ENCODE measurements at regions not wholly inside any gene's neighbourhood (a gene's known extent, or its start where the extent isn't known, plus 50 kb on each side); places are given as distances from the start of the nearest gene placed in this dataset.

DNA sequence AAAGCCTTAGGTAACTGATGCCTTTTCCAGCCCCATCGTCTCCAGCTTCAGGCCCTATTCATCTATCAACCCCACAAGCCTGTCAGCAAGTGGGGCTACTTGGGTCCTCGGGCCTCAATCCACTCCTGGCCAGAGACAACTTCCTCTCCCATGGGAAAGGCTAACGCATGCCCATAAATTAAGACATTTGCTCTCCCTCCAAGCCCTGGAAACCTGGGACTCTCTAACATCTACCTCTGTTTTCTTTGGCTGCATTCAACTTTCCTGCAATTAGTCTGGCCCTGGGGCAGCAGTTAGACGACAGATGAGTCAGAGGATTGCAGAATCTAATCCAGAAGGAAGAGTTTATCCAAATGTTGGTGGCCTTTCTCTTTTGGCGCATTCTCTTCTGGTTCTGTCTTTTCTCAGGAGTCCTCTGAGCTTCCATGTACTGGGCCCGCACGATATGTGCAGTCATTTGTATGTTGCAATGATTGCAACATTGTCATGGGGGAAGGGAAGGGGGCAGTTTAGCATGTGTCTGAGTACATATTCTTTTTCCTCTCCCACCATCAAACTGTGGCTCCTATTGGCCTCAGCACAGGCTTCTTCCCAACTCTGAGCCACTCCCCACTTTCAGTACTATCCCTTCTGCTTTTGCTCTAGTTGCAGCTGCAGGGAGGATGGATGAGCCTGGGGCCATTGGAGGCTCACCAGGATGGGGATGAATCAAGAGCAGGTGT is 54.4 kb downstream of the NAV1 start:
- H4K8ac ChIP-seq (ENCODE audit: low read depth, low read length), result no peak overlapping the region

GRCh38 chr1:201594575-201595245 is 55.8 kb downstream of the NAV1 start:
- WGBS (ENCODE audit: extremely low coverage, insufficient coverage, insufficient read length), result no CpG with 5 or more reads among the region's 9 CpGs

More for the DNA sequence above, 54.4 kb downstream of the NAV1 start:
- peak; percentile 61 to 82 for DNase-seq
- no peak overlapping the region for H3K18ac ChIP-seq (ENCODE audit: low read length)
- WGBS (ENCODE audit: extremely low coverage, insufficient coverage, insufficient read length), result no CpG with 5 or more reads among the region's 7 CpGs
- no peak overlapping the region for H3K4ac ChIP-seq (ENCODE audit: low read depth, low read length)
- H3K27me3 ChIP-seq (ENCODE audit: insufficient read depth, low read length), result no peaks in the 10 kb centered on the region
- H3K27ac ChIP-seq (ENCODE audit: low read depth, low read length), result no peak overlapping the region
- no peaks in the 10 kb centered on the region for H3K79me1 ChIP-seq (ENCODE audit: low read length)
- H3K4me3 ChIP-seq (ENCODE audit: low read depth, low read length), result no peak overlapping the region
- peaks cover 26 to 38% of the 10 kb centered on the region in 2 experiments for H3K36me3 ChIP-seq (ENCODE audit: control insufficient read depth in 1 of 2, insufficient read depth in 2 of 2, low read length in 2 of 2)
- H3K9ac ChIP-seq (ENCODE audit: low read length), result no peak overlapping the region
- H3K79me2 ChIP-seq (ENCODE audit: control insufficient read depth, insufficient read depth, low read length, poor library complexity), result no peaks in the 10 kb centered on the region
- no peak overlapping the region for H4K91ac ChIP-seq (ENCODE audit: low read depth, low read length)
- H3K4me1 ChIP-seq (ENCODE audit: control insufficient read depth in 1 of 2, insufficient read depth in 2 of 2, low read length in 2 of 2), result peaks cover 20 to 21% of the 10 kb centered on the region in 2 experiments
- H3K9me3 ChIP-seq (ENCODE audit: insufficient read depth, low read depth, low read length), result peaks cover 3% of the 10 kb centered on the region
- no peak overlapping the region for H4K12ac ChIP-seq (ENCODE audit: low read depth, low read length)
- no peak overlapping the region for H2AFZ ChIP-seq (ENCODE audit: insufficient read depth, low read length, poor library complexity)
- H2BK120ac ChIP-seq (ENCODE audit: insufficient read depth, low read length, poor library complexity), result no peak overlapping the region
- H2AK5ac ChIP-seq (ENCODE audit: low read length), result no peak overlapping the region
- no peak overlapping the region for H3K23ac ChIP-seq (ENCODE audit: low read length)
- H3K4me2 ChIP-seq (ENCODE audit: low read length), result no peak overlapping the region
- no peak overlapping the region for H2BK12ac ChIP-seq (ENCODE audit: low read length)
- no peak overlapping the region for H2BK5ac ChIP-seq (ENCODE audit: low read depth, low read length, poor library complexity)
- no peak overlapping the region for H3K14ac ChIP-seq (ENCODE audit: low read length)

DNA sequence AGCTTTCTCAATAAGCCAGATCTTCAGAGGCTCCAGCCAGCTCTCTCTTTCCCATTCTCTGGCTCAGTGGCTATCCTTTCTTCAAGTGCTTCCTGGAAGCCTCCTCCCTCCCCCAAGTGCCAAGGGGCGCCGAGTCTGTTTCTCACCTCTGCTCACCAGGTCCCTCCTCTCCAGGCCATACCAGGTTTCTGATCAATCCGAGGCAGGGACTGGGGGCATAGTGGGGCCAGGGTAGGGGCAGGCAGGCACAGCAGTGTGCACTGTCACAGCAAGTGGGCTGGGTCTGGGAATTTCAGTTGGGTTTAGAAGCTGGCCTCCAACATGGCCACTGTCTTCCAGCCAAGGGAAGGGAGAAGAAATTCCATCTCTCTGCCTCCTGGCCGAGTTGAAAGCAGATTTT is 56.5 kb downstream of the NAV1 start:
- peaks cover 23 to 34% of the 10 kb centered on the region in 2 experiments for H3K36me3 ChIP-seq (ENCODE audit: control insufficient read depth in 1 of 2, insufficient read depth in 2 of 2, low read length in 2 of 2)
- no peak overlapping the region for H2BK120ac ChIP-seq (ENCODE audit: insufficient read depth, low read length, poor library complexity)
- no peak for DNase-seq
- peaks cover 3% of the 10 kb centered on the region for H3K9me3 ChIP-seq (ENCODE audit: insufficient read depth, low read depth, low read length)
- no peaks in the 10 kb centered on the region for H3K79me1 ChIP-seq (ENCODE audit: low read length)
- H3K4me1 ChIP-seq (ENCODE audit: control insufficient read depth in 1 of 2, insufficient read depth in 2 of 2, low read length in 2 of 2), result peaks cover 20 to 21% of the 10 kb centered on the region in 2 experiments
- no peak overlapping the region for H4K8ac ChIP-seq (ENCODE audit: low read depth, low read length)
- H3K27ac ChIP-seq (ENCODE audit: low read depth, low read length), result no peak overlapping the region
- no peak overlapping the region for H3K4me3 ChIP-seq (ENCODE audit: low read depth, low read length)
- no peak overlapping the region for H3K23ac ChIP-seq (ENCODE audit: low read length)
- H3K14ac ChIP-seq (ENCODE audit: low read length), result no peak overlapping the region
- no peak overlapping the region for H3K4ac ChIP-seq (ENCODE audit: low read depth, low read length)
- no peaks in the 10 kb centered on the region for H3K79me2 ChIP-seq (ENCODE audit: control insufficient read depth, insufficient read depth, low read length, poor library complexity)
- H3K18ac ChIP-seq (ENCODE audit: low read length), result no peak overlapping the region
- H2AFZ ChIP-seq (ENCODE audit: insufficient read depth, low read length, poor library complexity), result no peak overlapping the region
- H2AK5ac ChIP-seq (ENCODE audit: low read length), result no peak overlapping the region
- H3K9ac ChIP-seq (ENCODE audit: low read length), result no peak overlapping the region
- H4K91ac ChIP-seq (ENCODE audit: low read depth, low read length), result no peak overlapping the region
- H3K4me2 ChIP-seq (ENCODE audit: low read length), result no peak overlapping the region
- WGBS (ENCODE audit: extremely low coverage, insufficient coverage, insufficient read length), result no CpG with 5 or more reads among the region's 4 CpGs
- no peaks in the 10 kb centered on the region for H3K27me3 ChIP-seq (ENCODE audit: insufficient read depth, low read length)
- H4K12ac ChIP-seq (ENCODE audit: low read depth, low read length), result no peak overlapping the region
- no peak overlapping the region for H2BK5ac ChIP-seq (ENCODE audit: low read depth, low read length, poor library complexity)
- H2BK12ac ChIP-seq (ENCODE audit: low read length), result no peak overlapping the region

More at GRCh38 chr1:201594575-201595245, 55.8 kb downstream of the NAV1 start:
- H2BK5ac ChIP-seq (ENCODE audit: low read depth, low read length, poor library complexity), result no peak overlapping the region
- no peak overlapping the region for H4K8ac ChIP-seq (ENCODE audit: low read depth, low read length)
- H2AFZ ChIP-seq (ENCODE audit: insufficient read depth, low read length, poor library complexity), result no peak overlapping the region
- no peaks in the 10 kb centered on the region for H3K79me2 ChIP-seq (ENCODE audit: control insufficient read depth, insufficient read depth, low read length, poor library complexity)
- H2BK120ac ChIP-seq (ENCODE audit: insufficient read depth, low read length, poor library complexity), result no peak overlapping the region
- H3K9ac ChIP-seq (ENCODE audit: low read length), result no peak overlapping the region
- DNase-seq, result no peak
- H3K18ac ChIP-seq (ENCODE audit: low read length), result no peak overlapping the region
- H3K14ac ChIP-seq (ENCODE audit: low read length), result no peak overlapping the region
- H2BK12ac ChIP-seq (ENCODE audit: low read length), result no peak overlapping the region
- peaks cover 3% of the 10 kb centered on the region for H3K9me3 ChIP-seq (ENCODE audit: insufficient read depth, low read depth, low read length)
- H3K27me3 ChIP-seq (ENCODE audit: insufficient read depth, low read length), result no peaks in the 10 kb centered on the region
- H4K91ac ChIP-seq (ENCODE audit: low read depth, low read length), result no peak overlapping the region
- peaks cover 20 to 21% of the 10 kb centered on the region in 2 experiments for H3K4me1 ChIP-seq (ENCODE audit: control insufficient read depth in 1 of 2, insufficient read depth in 2 of 2, low read length in 2 of 2)
- H3K23ac ChIP-seq (ENCODE audit: low read length), result no peak overlapping the region
- H3K4ac ChIP-seq (ENCODE audit: low read depth, low read length), result no peak overlapping the region
- no peak overlapping the region for H3K27ac ChIP-seq (ENCODE audit: low read depth, low read length)
- H3K4me2 ChIP-seq (ENCODE audit: low read length), result no peak overlapping the region
- H4K12ac ChIP-seq (ENCODE audit: low read depth, low read length), result no peak overlapping the region
- no peak overlapping the region for H3K4me3 ChIP-seq (ENCODE audit: low read depth, low read length)
- H3K36me3 ChIP-seq (ENCODE audit: control insufficient read depth in 1 of 2, insufficient read depth in 2 of 2, low read length in 2 of 2), result peaks cover 25 to 37% of the 10 kb centered on the region in 2 experiments
- no peak overlapping the region for H2AK5ac ChIP-seq (ENCODE audit: low read length)
- H3K79me1 ChIP-seq (ENCODE audit: low read length), result no peaks in the 10 kb centered on the region

DNA sequence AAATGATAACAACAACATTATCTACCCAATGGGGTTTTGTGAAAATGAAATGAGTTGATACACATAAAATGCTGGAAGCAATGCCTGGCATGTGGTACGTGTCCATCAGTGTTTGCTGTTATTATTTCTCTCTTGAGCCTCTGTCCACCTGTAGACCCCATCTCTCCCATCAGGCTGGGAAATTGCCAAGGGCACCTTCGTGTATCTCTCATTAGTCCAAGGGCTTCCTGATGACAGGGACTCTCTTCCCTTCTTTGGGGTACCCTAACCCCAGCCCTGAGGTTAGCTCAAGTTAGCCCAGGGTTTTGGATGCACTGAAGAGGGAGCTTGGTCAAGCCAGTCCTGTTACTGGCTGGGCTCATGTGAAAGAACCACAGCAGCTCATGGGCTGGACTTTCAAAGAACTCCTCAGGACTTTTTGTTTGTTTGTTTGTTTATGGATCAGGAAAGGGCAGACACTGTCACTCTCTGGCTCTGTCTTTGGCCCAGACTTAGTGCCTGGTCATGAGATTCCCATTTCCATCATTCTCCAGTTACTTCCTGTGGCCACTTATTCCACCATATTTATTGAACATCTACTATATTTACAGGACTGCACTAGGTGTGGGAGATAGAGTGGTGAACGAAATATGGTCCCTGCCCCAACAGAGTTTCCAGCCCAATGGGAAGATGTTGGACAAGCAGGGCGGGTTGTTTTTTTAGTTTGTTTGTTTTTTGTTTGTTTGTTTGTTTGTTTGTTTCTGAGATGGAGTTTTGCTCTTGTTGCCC is 57.4 kb downstream of the NAV1 start:
- no peak overlapping the region for H4K91ac ChIP-seq (ENCODE audit: low read depth, low read length)
- no peak overlapping the region for H3K9ac ChIP-seq (ENCODE audit: low read length)
- H4K12ac ChIP-seq (ENCODE audit: low read depth, low read length), result no peak overlapping the region
- no peak overlapping the region for H4K8ac ChIP-seq (ENCODE audit: low read depth, low read length)
- peaks cover 19 to 32% of the 10 kb centered on the region in 2 experiments for H3K36me3 ChIP-seq (ENCODE audit: control insufficient read depth in 1 of 2, insufficient read depth in 2 of 2, low read length in 2 of 2)
- H3K4me2 ChIP-seq (ENCODE audit: low read length), result no peak overlapping the region
- no peak overlapping the region for H2AFZ ChIP-seq (ENCODE audit: insufficient read depth, low read length, poor library complexity)
- no peak overlapping the region for H3K4me3 ChIP-seq (ENCODE audit: low read depth, low read length)
- H2BK120ac ChIP-seq (ENCODE audit: insufficient read depth, low read length, poor library complexity), result no peak overlapping the region
- H3K14ac ChIP-seq (ENCODE audit: low read length), result no peak overlapping the region
- H3K23ac ChIP-seq (ENCODE audit: low read length), result no peak overlapping the region
- H2AK5ac ChIP-seq (ENCODE audit: low read length), result no peak overlapping the region
- H3K79me1 ChIP-seq (ENCODE audit: low read length), result no peaks in the 10 kb centered on the region
- no peak overlapping the region for H2BK5ac ChIP-seq (ENCODE audit: low read depth, low read length, poor library complexity)
- peaks cover 20 to 21% of the 10 kb centered on the region in 2 experiments for H3K4me1 ChIP-seq (ENCODE audit: control insufficient read depth in 1 of 2, insufficient read depth in 2 of 2, low read length in 2 of 2)
- H3K4ac ChIP-seq (ENCODE audit: low read depth, low read length), result no peak overlapping the region
- no peak overlapping the region for H3K18ac ChIP-seq (ENCODE audit: low read length)
- WGBS (ENCODE audit: extremely low coverage, insufficient coverage, insufficient read length), result no CpG with 5 or more reads among the region's 4 CpGs
- no peak overlapping the region for H3K27ac ChIP-seq (ENCODE audit: low read depth, low read length)
- no peak overlapping the region for H2BK12ac ChIP-seq (ENCODE audit: low read length)
- H3K27me3 ChIP-seq (ENCODE audit: insufficient read depth, low read length), result no peaks in the 10 kb centered on the region
- no peaks in the 10 kb centered on the region for H3K79me2 ChIP-seq (ENCODE audit: control insufficient read depth, insufficient read depth, low read length, poor library complexity)
- H3K9me3 ChIP-seq (ENCODE audit: insufficient read depth, low read depth, low read length), result peaks cover 3% of the 10 kb centered on the region
- DNase-seq, result no peak
